Choroid plexus epithelial cell (primary cell): ENCODE measurements at regions not wholly inside any gene's neighbourhood (a gene's known extent, or its start where the extent isn't known, plus 50 kb on each side); places are given as distances from the start of the nearest gene placed in this dataset.
"Not testable (repeated sequence)": the region's sequence is repeated elsewhere in the genome, so short reads cannot be mapped to it uniquely, and the experiment has no call there.

ENCODE experiments used
- DNase-seq: peaks from one replicate; pipeline ENCODE4 v3.0.0-alpha.2; 2010; ENCODE audit warnings: low read depth
- H3K4me3 ChIP-seq: 2 replicates; pipeline ENCODE4 v1.5.1; 2011; ENCODE audit warnings: low read depth, mild to moderate bottlenecking, control low read depth, low read length, moderate library complexity
- TF ChIP-seq, protein P1 (sequence below): conservative IDR thresholded peaks from 2 replicates; pipeline ENCODE4 v1.5.1; 2011; ENCODE audit warnings: low read depth, mild to moderate bottlenecking, control low read depth, inconsistent platforms, low read length, moderate library complexity

DNA sequence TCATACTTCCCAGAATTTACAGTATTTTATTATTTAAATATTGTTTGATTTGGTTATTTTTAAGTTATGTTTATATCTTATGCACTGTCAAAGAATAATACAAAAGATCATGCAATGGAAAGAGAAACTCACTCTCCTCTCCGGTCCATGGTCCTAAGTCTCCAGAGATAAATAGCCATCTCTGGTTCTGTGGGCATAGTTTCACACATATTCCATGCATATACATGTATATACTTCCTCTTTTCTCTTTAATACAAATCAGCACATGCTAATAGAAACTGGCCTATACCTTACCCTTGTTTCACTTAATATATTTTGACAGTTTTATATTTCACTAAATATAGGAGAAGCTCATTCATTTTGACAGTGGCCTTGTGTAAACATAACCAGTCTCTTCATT, 901.7 kb upstream of the CITED2 start:
- TF ChIP-seq, protein P1, sequence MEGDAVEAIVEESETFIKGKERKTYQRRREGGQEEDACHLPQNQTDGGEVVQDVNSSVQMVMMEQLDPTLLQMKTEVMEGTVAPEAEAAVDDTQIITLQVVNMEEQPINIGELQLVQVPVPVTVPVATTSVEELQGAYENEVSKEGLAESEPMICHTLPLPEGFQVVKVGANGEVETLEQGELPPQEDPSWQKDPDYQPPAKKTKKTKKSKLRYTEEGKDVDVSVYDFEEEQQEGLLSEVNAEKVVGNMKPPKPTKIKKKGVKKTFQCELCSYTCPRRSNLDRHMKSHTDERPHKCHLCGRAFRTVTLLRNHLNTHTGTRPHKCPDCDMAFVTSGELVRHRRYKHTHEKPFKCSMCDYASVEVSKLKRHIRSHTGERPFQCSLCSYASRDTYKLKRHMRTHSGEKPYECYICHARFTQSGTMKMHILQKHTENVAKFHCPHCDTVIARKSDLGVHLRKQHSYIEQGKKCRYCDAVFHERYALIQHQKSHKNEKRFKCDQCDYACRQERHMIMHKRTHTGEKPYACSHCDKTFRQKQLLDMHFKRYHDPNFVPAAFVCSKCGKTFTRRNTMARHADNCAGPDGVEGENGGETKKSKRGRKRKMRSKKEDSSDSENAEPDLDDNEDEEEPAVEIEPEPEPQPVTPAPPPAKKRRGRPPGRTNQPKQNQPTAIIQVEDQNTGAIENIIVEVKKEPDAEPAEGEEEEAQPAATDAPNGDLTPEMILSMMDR, result no peak
- DNase-seq, result no peak
- no peak overlapping the region for H3K4me3 ChIP-seq

DNA sequence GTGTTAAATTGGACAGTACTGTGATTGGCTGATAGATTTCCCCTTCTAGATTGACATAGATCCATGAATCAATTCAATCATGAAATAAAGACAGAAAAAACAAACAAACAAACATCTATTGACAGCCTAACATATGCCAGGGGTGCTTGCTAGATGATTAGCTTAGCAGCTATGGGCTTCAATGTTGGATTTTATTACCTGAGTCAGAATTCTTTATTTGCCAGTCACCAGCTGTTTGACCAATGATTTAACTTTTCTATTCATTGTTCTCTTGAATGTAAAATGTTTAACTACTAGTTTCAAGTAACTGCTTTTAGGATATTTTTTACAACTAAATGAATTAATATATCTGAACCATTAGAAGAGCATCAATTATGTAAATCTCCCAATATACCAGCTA, 901.3 kb upstream of the CITED2 start:
- TF ChIP-seq, protein P1, result no peak
- DNase-seq, result no peak
- H3K4me3 ChIP-seq, result no peak overlapping the region

DNA sequence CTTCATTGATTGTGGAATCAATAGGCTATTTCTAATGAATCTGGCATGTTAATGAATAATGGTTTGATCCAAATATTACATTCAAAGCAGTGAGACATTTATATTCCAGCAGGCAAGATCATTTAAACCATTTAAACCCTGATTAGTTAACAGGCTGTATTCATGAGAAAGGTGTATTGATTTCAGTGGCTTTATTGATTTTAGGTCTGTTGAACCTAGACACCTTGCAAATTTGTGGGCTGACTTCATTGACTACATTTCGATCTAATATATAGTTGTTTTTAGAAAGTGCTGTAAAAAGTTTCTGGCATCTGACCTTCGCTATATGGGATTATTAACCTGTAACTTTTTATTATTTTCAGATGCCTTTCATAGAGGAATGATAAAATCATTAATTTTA, 900.1 kb upstream of the CITED2 start:
- TF ChIP-seq, protein P1, result no peak

DNA sequence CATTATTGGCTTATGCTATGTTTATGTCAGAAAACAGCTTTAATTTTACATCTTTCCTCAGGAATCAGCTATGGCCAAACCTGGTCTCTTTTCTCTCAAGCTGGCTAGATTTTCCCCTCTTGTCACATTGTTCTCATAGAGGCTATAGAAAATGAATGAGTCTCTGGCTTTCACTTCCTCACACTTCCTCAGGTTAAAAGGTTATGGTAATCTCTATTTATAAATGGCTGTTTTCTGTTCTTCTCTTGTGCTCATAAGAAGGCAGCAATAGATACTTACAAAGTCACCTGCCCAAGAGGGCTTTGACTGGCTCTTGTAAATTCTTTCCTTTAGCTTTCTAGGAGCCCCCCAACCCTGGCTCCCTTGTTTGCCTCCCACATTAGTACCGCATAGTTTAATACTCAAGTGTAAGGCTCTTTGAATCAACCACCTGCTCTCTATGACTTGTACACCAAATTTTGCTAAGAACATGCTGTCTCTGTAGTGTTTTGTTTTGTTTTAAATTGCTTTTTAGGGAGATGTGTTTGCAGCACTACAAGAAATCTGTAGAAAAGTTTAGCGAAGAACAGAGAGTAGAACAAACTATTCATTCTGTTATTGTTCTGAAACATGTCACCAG, 897.4 kb upstream of the CITED2 start:
- no peak overlapping the region for H3K4me3 ChIP-seq
- DNase-seq, result no peak
- TF ChIP-seq, protein P1, result no peak

More for the DNA sequence above, 900.1 kb upstream of the CITED2 start:
- no peak for DNase-seq
- no peak overlapping the region for H3K4me3 ChIP-seq

DNA sequence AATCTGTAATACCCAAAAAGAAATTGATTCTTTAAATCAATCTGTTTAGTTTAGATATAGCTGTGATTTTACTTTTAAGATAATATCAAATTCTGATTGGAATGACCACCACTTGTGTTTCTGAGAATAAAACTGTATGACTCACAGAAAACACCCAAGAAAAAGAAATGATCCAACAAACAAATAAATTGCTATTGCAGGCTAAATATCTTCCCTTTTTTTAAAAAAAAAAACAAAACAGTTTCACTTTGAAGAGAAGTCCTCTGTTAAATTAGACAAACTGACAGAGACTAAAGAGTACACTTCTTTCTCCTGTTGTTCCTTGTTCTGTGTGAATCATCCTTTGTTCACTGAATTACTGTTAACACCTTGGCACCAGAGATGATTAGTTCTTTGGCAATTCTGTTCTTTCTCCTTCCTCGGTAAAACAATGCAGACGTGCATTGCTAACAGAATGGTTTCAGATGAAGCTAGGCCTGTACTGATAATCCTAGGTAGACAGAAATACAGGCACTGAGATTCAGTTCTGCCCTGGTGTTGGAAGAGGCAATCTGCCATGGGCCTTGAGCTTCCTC, 895.2 kb upstream of the CITED2 start:
- no peak overlapping the region for H3K4me3 ChIP-seq
- TF ChIP-seq, protein P1, result no peak
- no peak for DNase-seq

DNA sequence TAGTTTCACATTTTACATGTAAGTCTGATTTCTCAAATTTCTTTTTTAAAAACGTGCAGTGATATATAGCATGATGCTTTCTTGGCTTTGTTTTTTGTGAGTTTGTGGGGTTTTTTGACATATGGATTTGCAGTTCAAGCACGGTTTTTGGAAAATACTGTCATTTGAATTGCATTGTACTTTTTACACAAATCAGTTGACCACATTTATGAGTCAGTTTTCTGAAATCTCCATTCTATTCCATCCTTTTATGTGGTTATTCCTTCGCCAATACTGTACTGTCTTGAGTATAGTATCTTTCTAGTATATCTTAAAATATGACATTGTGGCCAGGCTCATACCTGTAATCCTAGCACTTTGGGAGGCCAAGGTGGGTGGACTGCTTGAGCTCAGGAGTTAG, 890.0 kb upstream of the CITED2 start:
- no peak for DNase-seq
- TF ChIP-seq, protein P1, result no peak
- H3K4me3 ChIP-seq, result no peak overlapping the region

DNA sequence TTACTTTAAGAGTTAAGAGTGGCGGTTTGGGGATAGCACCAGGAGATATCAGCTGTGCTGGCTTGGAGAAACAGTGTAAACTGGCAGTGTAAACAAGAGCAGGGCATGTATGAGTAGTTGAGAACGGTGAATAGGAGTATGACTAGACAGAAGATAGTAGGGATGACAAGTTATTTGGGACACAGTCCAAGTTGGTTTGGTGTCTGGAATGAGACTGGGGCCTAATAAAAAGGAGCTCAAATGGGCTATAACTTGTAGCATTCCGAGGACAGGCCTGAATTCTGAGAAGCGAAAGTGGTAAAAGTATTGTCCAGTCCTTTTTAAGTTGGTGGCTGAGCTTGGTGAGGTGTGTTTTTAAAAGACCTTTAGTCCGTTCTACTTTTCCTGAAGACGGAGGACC, 883.9 kb upstream of the CITED2 start:
- DNase-seq, H3K4me3 ChIP-seq: not testable (repeated sequence)
